ENCODE measurements at regions not wholly inside any gene's neighbourhood (a gene's known extent, or its start where the extent isn't known, plus 50 kb on each side); places are given as distances from the start of the nearest gene placed in this dataset.

DNA sequence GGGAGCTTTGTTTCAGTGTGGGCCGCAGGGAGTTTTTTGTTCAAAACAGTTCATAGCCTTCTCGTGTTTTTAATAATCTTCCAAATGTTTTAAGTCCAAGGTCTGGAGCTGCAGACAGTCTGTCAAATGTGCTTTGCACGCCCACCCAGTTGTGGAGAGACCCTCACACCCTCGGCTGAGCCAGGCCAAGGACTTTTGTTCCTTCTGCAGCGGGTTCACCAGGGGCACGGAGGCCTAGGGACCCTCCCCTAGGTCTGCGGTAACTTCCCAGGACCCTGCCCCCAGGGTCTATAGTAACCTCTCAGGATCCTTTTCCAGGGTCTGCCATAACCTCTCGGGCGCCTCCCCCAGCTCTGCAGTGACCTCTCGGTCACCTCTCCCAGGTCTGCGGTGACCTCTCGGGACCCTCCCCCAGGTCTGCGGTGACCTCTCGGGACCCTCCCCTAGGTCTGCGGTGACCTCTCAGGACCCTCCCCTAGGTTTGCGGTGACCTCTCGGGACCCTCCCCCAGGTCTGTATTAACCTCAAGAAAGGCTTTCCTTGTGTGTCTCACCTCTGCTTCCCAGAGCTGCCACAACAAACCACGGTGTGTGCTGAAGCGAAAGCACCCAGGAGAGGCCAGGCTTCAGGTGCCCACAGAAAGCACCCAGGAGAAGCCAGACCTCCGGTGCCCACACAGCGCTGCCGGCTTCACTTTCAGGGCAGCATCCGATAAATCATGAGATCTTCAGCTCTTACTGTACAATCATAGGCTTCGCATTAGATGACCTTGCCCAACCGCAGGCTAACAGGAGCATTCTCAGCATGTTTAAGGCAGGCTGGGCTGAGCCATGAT is 301.9 kb upstream of the SALL3 start:
- TF ChIP-seq CTCF (IDR thresholded peaks at IDR 0.05; ENCODE audit: low read depth, low read length, poor library complexity, severe bottlenecking), result no peak
- TF ChIP-seq EZH2phosphoT487 (IDR thresholded peaks at IDR 0.05; ENCODE audit: borderline replicate concordance, low read length), result no peak
